RWPE1 (cell line): ENCODE measurements at regions not wholly inside any gene's neighbourhood (a gene's known extent, or its start where the extent isn't known, plus 50 kb on each side); places are given as distances from the start of the nearest gene placed in this dataset.

Experiments
- CTCF ChIA-PET: fragments of 350-600 bp; sonication (Branson Sonifier 250); formaldehyde crosslinking; extraction: SDS; loops from one replicate; lab custom pipeline; 2021; lab: Yijun Ruan, JAX
- POLR2A ChIA-PET: fragments of 400-600 bp; formaldehyde crosslinking; extraction: SDS; loops from one replicate; lab custom pipeline; 2020; ENCODE audit warnings: antibody characterized with exemption; ENCODE audit not compliant: low non-redundant PET; lab: Yijun Ruan, JAX
- DNase-seq: peaks from one replicate; pipeline ENCODE4 v3.0.0; 2012; ENCODE audit warnings: low spot score
- H3K27ac ChIP-seq: fragments of 450-650 bp; 2 replicates; pipeline ENCODE4 v1.5.1; 2017
- TF ChIP-seq, protein P1 (sequence below): fragments of 450-650 bp; conservative IDR thresholded peaks from 2 replicates; pipeline ENCODE4 v1.5.1; 2017; ENCODE audit warnings: low read depth, mild to moderate bottlenecking

DNA sequence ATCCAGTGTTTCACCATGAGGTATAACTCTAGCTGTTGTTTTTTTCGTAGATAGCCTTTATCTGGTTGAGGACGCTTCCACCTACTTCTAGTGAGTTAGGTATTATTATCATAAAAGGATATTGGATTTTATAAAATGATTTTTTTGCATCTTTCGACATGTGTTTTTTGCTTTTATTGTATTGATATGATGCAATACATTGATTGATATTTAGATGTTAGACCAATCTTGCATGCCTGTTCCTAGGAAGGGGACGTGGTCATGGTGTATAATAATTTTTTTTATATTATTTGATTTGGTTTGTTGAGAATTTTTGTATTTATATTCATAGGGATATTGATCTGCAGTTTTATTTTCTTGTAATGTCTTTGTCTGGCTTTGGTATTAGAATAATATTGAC is 193.3 kb downstream of the HS3ST3B1 start:
- POLR2A ChIA-PET = no interaction called here
- no peak for DNase-seq
- no peak overlapping the region for H3K27ac ChIP-seq
- TF ChIP-seq, protein P1, sequence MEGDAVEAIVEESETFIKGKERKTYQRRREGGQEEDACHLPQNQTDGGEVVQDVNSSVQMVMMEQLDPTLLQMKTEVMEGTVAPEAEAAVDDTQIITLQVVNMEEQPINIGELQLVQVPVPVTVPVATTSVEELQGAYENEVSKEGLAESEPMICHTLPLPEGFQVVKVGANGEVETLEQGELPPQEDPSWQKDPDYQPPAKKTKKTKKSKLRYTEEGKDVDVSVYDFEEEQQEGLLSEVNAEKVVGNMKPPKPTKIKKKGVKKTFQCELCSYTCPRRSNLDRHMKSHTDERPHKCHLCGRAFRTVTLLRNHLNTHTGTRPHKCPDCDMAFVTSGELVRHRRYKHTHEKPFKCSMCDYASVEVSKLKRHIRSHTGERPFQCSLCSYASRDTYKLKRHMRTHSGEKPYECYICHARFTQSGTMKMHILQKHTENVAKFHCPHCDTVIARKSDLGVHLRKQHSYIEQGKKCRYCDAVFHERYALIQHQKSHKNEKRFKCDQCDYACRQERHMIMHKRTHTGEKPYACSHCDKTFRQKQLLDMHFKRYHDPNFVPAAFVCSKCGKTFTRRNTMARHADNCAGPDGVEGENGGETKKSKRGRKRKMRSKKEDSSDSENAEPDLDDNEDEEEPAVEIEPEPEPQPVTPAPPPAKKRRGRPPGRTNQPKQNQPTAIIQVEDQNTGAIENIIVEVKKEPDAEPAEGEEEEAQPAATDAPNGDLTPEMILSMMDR = no peak
- CTCF ChIA-PET = no interaction called here

GRCh38 chr17:14489986-14490385 is 189.1 kb downstream of the HS3ST3B1 start:
- CTCF ChIA-PET = no interaction called here
- no peak overlapping the region for H3K27ac ChIP-seq
- no peak for DNase-seq
- TF ChIP-seq, protein P1 = no peak
- POLR2A ChIA-PET = no interaction called here

- ChIA-PET POLR2A (no interaction called here), CTCF (no interaction called here)
- no peak overlapping the region for H3K27ac ChIP-seq
- no peak for DNase-seq
- TF ChIP-seq, protein P1 = no peak
Measured at GRCh38 chr17:14488958-14489550, 188.2 kb downstream of the HS3ST3B1 start.

- no peak overlapping the region for H3K27ac ChIP-seq
- CTCF ChIA-PET = no interaction called here
- POLR2A ChIA-PET = no interaction called here
- TF ChIP-seq, protein P1 = no peak
- no peak for DNase-seq
Measured at GRCh38 chr17:14487068-14487467, 186.2 kb downstream of the HS3ST3B1 start.

GRCh38 chr17:14482715-14483114 is 181.8 kb downstream of the HS3ST3B1 start:
- POLR2A ChIA-PET = no interaction called here
- DNase-seq = no peak
- TF ChIP-seq, protein P1 = no peak
- CTCF ChIA-PET = interaction anchor here (0.6 kb wide), 1 partner anchor 62 kb away, joined by 3 read pairs; no protein-coding TSS in a partner anchor
- no peak overlapping the region for H3K27ac ChIP-seq

DNA sequence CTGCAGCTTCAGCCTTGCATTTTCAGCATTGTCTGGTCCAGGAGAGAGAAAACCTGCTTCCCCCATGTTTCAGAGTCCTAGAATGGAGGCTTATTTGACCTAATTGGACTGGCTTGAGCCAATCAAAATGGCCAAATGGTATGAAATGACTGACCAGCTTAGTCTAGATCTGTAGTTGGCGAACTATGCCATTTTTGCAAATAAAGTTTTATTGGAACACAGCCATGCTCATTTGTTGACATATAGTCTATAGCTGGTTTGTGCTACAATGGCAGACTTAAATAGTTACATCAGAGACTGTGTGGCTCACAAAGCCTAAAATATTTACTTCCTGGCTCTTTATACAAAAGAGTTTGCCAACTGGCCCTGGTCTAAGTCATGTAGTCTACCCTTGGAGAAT is 180.8 kb downstream of the HS3ST3B1 start:
- no peak for DNase-seq
- no peak overlapping the region for H3K27ac ChIP-seq
- ChIA-PET CTCF (no interaction called here), POLR2A (no interaction called here)
- TF ChIP-seq, protein P1 = no peak
